Spleen (tissue), 7 donors: ENCODE measurements at regions not wholly inside any gene's neighbourhood (a gene's known extent, or its start where the extent isn't known, plus 50 kb on each side); places are given as distances from the start of the nearest gene placed in this dataset.

ENCODE experiments used
- POLR2A ChIP-seq, 3 donors: fragments of 450-650 bp; IDR thresholded peaks; one replicate each; pipeline ENCODE4 v1.5.1; 2017; ENCODE audit warnings: antibody characterized with exemption in 3 of 3, mild to moderate bottlenecking in 1 of 3
- POLR2AphosphoS5 ChIP-seq, 3 donors: sonication (generic); formaldehyde crosslinking; IDR thresholded peaks; one replicate each; pipeline ENCODE4 v1.5.1; 2017; ENCODE audit warnings: antibody characterized with exemption in 3 of 3
- TF ChIP-seq, protein P1 (sequence below), 11 experiments: fragments of 200-600 bp in 7 of 11; fragments of 450-650 bp in 4 of 11; sonication (generic) in 4 of 11; IDR thresholded peaks in 8 of 11; conservative IDR thresholded peaks in 3 of 11; 1 replicate in 7 of 11; 2 replicates in 4 of 11; pipeline versions ENCODE4 v1.4.0 to v1.8.0; 2016 to 2021; ENCODE audit warnings: antibody characterized with exemption in 11 of 11, inconsistent platforms in 4 of 11, mild to moderate bottlenecking in 1 of 11
- donor health status: DM: no; HTN: no; CAD: no; lungs with moderate emphysema.
- donor health status: DM: no; HTN: no; CAD: no.
- donor health status: DM: no; HTN: no; CAD: no.

DNA sequence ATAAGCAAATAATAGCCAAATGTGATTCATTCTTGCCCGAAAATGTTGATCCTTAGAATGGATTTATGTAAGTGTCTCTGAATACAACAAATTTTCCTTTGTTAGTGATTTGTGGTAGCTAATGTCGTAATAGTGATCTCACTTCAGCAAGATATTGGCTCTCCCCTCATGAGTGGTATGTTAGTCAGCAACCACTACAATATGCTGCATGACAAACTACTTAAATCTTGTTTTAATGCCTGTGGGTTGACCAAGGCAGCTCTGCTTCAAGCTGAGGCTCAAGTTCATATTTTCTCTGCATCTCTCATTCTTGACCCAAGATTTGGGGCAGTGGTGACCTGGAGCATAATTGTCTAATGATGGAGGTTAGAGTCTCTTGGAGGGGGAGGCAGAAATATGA, 49.8 kb upstream of the GALNT15 start:
- TF ChIP-seq, protein P1, sequence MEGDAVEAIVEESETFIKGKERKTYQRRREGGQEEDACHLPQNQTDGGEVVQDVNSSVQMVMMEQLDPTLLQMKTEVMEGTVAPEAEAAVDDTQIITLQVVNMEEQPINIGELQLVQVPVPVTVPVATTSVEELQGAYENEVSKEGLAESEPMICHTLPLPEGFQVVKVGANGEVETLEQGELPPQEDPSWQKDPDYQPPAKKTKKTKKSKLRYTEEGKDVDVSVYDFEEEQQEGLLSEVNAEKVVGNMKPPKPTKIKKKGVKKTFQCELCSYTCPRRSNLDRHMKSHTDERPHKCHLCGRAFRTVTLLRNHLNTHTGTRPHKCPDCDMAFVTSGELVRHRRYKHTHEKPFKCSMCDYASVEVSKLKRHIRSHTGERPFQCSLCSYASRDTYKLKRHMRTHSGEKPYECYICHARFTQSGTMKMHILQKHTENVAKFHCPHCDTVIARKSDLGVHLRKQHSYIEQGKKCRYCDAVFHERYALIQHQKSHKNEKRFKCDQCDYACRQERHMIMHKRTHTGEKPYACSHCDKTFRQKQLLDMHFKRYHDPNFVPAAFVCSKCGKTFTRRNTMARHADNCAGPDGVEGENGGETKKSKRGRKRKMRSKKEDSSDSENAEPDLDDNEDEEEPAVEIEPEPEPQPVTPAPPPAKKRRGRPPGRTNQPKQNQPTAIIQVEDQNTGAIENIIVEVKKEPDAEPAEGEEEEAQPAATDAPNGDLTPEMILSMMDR (IDR thresholded peaks at IDR 0.05 in 8 of 11, conservative IDR thresholded peaks at IDR 0.05 in 3 of 11) = no peak
- no peak for TF ChIP-seq POLR2A (IDR thresholded peaks at IDR 0.05)
- no peak for TF ChIP-seq POLR2AphosphoS5 (IDR thresholded peaks at IDR 0.05)
